SK-N-SH (cell line): ENCODE measurements at regions not wholly inside any gene's neighbourhood (a gene's known extent, or its start where the extent isn't known, plus 50 kb on each side); places are given as distances from the start of the nearest gene placed in this dataset.

Source experiments
- CTCF ChIP-seq: fragments of 200-600 bp; sonication (generic); IDR thresholded peaks from 2 replicates; pipeline ENCODE4 v1.6.1; 2017; ENCODE audit warnings: antibody characterized with exemption, mild to moderate bottlenecking, moderate library complexity
- EP300 ChIP-seq, 2 experiments: IDR thresholded peaks; 2 replicates each; pipeline versions ENCODE4 v1.4.0 to v1.6.1; 2012; ENCODE audit warnings: borderline replicate concordance in 1 of 2, low read depth in 1 of 2, low read length in 1 of 2
- FOXJ3 ChIP-seq: sonication (generic); formaldehyde crosslinking; IDR thresholded peaks from 2 replicates; pipeline ENCODE4 v1.5.1; 2020; ENCODE audit warnings: mild to moderate bottlenecking, missing genetic modification reagents
- POLR2AphosphoS5 ChIP-seq: IDR thresholded peaks from 2 replicates; pipeline ENCODE4 v1.6.1; 2012; ENCODE audit warnings: low read depth, low read length
- RAD21 ChIP-seq: IDR thresholded peaks from 2 replicates; pipeline ENCODE4 v1.6.1; 2012; ENCODE audit warnings: mild to moderate bottlenecking, low read length
- SMC3 ChIP-seq: IDR thresholded peaks from 2 replicates; pipeline ENCODE4 v1.6.1; 2012; ENCODE audit warnings: low read depth, low read length, improper control_type of control experiment
- TAF1 ChIP-seq: IDR thresholded peaks from 2 replicates; pipeline ENCODE4 v1.6.1; 2012; ENCODE audit warnings: low read depth, mild to moderate bottlenecking, low read length, moderate library complexity, borderline replicate concordance
- TEAD4 ChIP-seq: IDR thresholded peaks from 2 replicates; pipeline ENCODE4 v1.4.0; 2012; ENCODE audit warnings: mild to moderate bottlenecking, borderline replicate concordance; ENCODE audit not compliant: insufficient read depth
- TF ChIP-seq, protein P1 (sequence below): fragments of 150-350 bp; IDR thresholded peaks from 2 replicates; pipeline ENCODE4 v1.6.1; 2016; ENCODE audit warnings: mild to moderate bottlenecking, low read depth, low read length

GRCh38 chr4:186792728-186793366 is 69.2 kb upstream of the FAT1 start:
- TF ChIP-seq CTCF = no peak
- no peak for TF ChIP-seq FOXJ3 (CRISPR knock-in tag)
- no peak for TF ChIP-seq EP300 (IDR thresholded peaks at IDR 0.05; ENCODE audit: borderline replicate concordance in 1 of 2, low read depth in 1 of 2, low read length in 1 of 2)
- no peak for TF ChIP-seq TAF1
- TF ChIP-seq TEAD4 = no peak
- TF ChIP-seq, protein P1, sequence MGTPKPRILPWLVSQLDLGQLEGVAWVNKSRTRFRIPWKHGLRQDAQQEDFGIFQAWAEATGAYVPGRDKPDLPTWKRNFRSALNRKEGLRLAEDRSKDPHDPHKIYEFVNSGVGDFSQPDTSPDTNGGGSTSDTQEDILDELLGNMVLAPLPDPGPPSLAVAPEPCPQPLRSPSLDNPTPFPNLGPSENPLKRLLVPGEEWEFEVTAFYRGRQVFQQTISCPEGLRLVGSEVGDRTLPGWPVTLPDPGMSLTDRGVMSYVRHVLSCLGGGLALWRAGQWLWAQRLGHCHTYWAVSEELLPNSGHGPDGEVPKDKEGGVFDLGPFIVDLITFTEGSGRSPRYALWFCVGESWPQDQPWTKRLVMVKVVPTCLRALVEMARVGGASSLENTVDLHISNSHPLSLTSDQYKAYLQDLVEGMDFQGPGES = no peak
- TF ChIP-seq RAD21 = no peak
- no peak for TF ChIP-seq POLR2AphosphoS5
- no peak for TF ChIP-seq SMC3
